ENCODE measurements at regions not wholly inside any gene's neighbourhood (a gene's known extent, or its start where the extent isn't known, plus 50 kb on each side); places are given as distances from the start of the nearest gene placed in this dataset.

DNA sequence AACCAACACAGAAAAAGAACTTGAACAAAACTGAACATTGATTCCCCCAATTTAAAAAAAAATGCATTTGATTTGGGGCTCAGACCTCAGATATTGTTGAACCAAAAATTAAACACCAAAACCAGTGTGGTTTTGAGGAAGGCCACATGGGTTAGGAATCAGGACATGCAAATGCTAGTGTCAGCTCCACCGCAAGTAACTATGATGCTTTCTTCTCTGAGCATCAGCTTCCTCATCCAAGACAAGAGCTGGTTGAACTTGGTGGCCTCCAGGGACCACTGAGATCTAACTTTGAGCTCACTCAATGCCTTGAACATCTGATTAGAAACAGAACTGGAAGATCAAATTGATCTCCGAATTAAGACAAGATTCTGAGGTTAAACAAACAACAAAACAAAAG lies 142.9 kb upstream of the NWD2 start:
- TF ChIP-seq CTCF (IDR thresholded peaks at IDR 0.05; ENCODE audit: poor library complexity) (no peak), EZH2phosphoT487 (IDR thresholded peaks at IDR 0.05; ENCODE audit: low read depth, severe bottlenecking, unreplicated experiment) (no peak)

Measured in hepatocyte (in vitro differentiated cells).